GM21529 (cell line): ENCODE measurements at regions not wholly inside any gene's neighbourhood (a gene's known extent, or its start where the extent isn't known, plus 50 kb on each side); places are given as distances from the start of the nearest gene placed in this dataset.

ENCODE experiments used
- ATAC-seq: cut with Tn5 transposase; IDR thresholded peaks from one replicate; pipeline ENCODE4 v1.9.1; 2021; ENCODE audit not compliant: unreplicated experiment

DNA sequence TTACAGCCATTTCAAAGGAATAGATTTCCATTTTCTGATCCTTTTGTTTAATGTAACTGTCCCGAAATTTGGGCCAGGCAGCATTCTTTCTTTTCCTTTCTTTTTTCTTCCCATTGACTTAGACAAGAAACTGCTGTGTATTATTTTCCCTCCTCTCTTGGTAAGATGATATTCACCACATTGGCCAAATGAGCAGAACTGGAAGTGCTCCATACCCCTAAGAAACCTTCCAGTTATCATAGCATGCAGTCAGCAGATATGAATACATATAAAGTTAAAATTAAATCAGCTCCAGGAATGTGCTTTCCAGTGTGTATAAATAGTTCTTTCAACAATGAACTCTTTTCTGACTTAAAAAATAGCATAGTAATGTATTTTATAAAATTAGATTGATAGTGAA lies 168.5 kb upstream of the GAS1 start:
- ATAC-seq = no peak

DNA sequence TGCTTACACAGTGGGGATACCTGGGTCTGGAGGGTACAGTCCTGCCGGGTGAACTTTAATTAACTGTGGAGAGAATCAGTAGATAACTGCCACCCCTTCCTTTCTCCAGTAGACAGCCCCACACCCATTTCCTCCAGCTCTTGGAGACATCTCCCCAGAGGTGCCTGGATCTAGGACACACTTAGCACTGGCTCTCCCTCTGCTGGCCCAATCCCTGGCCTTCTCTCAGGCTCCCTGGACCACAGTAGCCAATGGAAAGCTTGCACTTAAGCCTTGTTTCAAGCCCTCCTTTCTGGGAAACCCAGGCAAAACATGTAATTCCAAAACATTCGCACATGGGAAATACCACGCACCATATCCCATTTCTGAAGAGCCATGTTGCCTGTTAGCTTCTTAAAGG lies 169.2 kb upstream of the GAS1 start:
- ATAC-seq = no peak

DNA sequence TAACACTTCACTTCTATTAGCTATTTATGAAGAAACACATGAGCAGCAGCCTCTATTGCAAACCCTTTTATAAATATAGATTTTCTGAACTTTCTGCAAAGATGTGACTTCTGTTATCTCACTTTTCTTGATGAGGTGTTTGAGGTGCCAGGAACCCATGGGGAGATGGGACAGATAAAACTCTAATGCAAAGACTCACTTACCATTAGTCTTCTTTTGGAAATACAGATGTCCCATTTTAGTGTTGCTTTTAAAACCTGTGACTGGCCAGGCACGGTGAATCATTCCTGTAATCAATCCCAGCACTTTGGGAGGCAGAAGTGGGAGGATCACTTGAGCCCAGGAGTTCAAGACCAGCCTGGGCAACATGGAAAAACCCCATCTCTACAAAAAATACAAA lies 171.3 kb upstream of the GAS1 start:
- no peak for ATAC-seq

DNA sequence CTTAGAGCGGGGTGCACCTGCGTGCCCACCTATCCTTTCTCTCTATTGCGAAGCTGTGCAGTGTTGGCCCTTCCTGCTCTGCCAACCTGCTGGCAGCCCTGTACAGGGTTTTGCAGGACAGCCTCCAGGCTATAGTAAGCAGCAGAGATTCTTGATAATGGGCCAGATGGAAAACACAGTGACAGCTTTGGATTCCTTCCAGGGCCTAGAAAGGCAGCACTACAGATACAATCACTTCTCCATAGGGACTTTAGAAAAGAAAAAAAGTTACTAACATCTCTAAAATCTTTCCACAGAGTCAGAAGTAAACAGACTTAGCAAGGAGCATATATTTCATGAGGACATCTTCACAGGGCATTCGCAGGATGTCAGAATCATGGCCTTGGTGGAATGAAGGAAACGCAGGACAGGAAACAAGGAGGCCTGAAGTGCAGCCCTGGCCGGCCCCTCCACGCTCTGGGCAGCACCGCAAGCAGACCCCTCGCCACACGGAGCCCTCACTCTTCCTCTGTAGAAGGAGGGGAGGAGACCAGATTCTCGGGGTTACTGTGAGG lies 172.1 kb upstream of the GAS1 start:
- ATAC-seq = no peak

DNA sequence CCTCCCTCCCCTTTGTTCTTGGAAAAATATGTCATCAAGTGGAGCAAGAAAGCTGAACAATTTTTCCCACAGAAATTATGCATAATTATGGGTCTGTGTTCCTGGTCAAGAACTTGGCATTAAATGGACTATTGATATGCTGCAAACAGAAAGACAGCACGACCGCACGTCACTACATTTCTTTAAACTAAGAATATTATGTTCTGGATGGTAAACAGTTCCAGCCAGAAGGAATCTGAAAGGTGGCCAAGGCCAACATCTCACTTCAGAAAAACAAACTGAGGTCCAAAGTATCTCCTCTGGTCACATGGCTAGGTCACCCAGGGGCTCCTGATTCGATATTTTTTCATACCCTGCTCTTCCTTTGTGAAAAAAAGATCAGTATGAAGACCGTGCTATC lies 173.3 kb upstream of the GAS1 start:
- no peak for ATAC-seq

GRCh38 chr9:87122947-87123685 lies 175.8 kb upstream of the GAS1 start:
- ATAC-seq = no peak

DNA sequence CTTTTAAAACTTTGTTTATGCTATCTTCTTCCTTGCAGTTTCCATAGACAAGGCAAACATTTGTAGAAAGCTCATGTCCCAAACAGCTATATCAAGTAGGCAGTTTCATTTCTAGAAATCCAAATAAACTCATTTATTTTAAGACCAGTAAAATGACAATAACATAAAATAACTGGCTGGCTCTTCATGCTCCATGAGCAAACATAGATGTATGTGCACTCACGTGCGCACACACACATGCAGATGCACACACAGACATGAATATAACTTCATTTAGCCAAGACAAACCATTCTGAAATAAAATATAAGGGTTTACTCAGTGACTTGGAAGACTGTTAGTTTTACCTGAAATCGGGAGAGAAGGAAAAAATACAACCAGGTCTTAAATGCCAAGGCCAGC lies 176.5 kb upstream of the GAS1 start:
- ATAC-seq = no peak

- no peak for ATAC-seq
Observed at GRCh38 chr9:87125819-87126218, 178.5 kb upstream of the GAS1 start.

- no peak for ATAC-seq
Observed at GRCh38 chr9:87127543-87127942, 180.2 kb upstream of the GAS1 start.

- ATAC-seq = no peak
Observed at GRCh38 chr9:87127978-87128614, 180.8 kb upstream of the GAS1 start.

GRCh38 chr9:87128844-87129493 lies 181.7 kb upstream of the GAS1 start:
- no peak for ATAC-seq

DNA sequence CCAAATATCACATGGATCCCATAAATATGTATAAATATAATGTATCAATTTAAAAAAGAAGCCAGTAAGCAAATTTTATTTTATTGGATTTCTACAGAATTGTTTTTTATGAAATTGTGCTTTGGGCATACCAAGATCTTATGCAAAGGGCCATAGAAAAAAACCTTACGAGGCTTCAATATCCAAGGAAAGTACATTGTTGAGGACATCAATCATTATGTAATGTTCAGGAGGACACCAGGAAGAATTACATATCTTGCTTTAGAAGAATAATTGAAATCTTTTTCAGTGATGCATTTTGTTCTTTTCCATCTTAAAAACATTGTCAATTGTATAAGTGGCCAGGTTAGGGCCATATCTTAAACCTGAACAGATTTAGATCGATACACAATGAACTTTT lies 187.8 kb upstream of the GAS1 start:
- no peak for ATAC-seq

DNA sequence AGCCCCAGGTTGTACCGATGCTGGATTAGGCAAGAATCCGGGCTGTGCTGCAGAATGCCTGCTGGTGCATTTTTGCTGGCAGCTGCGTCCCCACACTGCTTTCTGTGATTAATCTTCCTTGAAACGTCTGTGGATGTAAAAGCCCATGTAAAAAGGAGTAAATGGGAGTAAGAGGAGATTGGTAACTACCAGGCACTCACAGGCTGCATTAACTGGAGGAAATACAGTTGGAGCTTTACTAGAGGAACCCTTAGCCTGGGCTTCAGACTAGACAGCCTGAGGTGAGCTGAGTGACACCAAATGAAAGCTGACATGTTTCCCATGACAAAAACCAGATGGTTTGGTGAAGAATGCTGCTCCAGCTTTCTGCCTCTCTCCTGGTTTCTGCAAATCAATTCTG lies 190.4 kb upstream of the GAS1 start:
- no peak for ATAC-seq

DNA sequence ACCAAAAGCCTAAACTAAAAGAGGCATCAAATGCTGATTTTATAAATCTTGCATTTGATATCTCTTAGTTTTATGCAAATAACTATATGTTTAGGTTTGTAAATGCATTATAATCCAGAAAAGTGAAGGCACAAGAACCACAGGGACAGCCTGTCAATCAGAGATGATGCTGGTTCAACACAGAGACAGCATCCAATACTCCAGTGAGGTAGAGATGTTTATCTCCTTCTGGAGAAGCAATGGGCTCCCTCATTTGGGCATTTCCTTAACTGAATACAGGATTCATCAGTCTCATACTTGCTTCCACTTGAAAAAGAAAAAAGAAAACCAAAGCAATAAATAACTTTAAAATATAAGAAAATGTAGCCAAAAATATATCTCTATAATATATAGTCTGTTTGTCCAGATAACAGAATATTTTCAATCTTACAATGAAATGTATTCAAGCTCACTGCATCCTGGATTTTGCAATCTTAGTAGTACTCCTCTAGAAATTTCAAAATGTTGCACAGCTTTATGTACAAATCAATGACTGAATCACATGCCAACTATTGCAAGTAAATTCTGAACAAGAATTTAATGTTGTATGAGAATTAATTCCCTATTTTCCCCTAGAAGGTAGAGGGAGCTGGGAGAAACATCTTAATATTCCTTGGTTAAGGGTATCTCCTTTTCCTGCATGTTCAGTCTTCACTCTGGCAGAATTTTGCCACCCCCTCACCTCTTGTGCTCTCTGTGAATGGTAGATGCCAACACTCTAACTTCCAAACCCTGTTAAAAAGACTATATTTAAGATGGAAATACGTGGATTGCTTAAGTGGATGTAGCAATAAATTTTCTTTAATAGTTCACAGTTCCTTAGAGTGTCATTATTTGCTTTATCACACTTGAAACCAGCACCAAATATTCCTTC lies 191.1 kb upstream of the GAS1 start:
- no peak for ATAC-seq

- no peak for ATAC-seq
Observed at GRCh38 chr9:87139099-87139730, 191.9 kb upstream of the GAS1 start.

- no peak for ATAC-seq
Observed at GRCh38 chr9:87140142-87140541, 192.8 kb upstream of the GAS1 start.

GRCh38 chr9:87140605-87141109 lies 193.4 kb upstream of the GAS1 start:
- ATAC-seq = no peak

- no peak for ATAC-seq
Observed at GRCh38 chr9:87141124-87141523, 193.8 kb upstream of the GAS1 start.

DNA sequence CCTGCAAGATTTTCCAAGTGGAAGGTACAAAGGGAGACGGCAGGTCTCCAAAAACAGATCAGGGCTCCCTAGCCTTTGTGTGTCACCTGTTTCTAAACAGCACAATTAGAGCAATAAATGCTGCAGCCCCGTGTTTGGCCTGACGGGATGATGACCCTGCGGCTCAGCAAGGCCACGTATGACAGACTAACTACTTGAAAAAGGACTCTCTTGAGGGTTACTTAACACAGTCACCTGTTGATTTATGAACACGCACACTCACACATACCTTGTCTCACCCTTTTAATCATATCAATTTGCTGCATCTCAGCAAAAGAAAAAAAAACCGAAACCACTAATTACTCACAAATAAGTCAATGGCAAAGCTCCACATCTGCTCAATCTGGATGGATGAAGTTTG lies 199.6 kb upstream of the GAS1 start:
- no peak for ATAC-seq

- no peak for ATAC-seq
Observed at GRCh38 chr9:87147839-87148238, 200.5 kb upstream of the GAS1 start.
